GM12874 (cell line): ENCODE measurements at regions not wholly inside any gene's neighbourhood (a gene's known extent, or its start where the extent isn't known, plus 50 kb on each side); places are given as distances from the start of the nearest gene placed in this dataset.

ENCODE experiments used
- CTCF ChIP-seq: IDR thresholded peaks from 2 replicates; pipeline ENCODE4 v1.5.1; 2011; ENCODE audit warnings: low read depth, mild to moderate bottlenecking, control low read depth, low read length, moderate library complexity; ENCODE audit not compliant: insufficient read depth

GRCh38 chr1:60171801-60172200 lies 98.2 kb upstream of the C1orf87 start:
- no peak for TF ChIP-seq CTCF

GRCh38 chr1:60170709-60171108 lies 97.1 kb upstream of the C1orf87 start:
- no peak for TF ChIP-seq CTCF

GRCh38 chr1:60169206-60169605 lies 95.6 kb upstream of the C1orf87 start:
- TF ChIP-seq CTCF = no peak

GRCh38 chr1:60162936-60163335 lies 89.4 kb upstream of the C1orf87 start:
- no peak for TF ChIP-seq CTCF

- TF ChIP-seq CTCF = no peak
Measured at GRCh38 chr1:60160141-60160540, 86.6 kb upstream of the C1orf87 start.

- TF ChIP-seq CTCF = no peak
Measured at GRCh38 chr1:60156371-60156770, 82.8 kb upstream of the C1orf87 start.

- no peak for TF ChIP-seq CTCF
Measured at GRCh38 chr1:60153961-60154360, 80.4 kb upstream of the C1orf87 start.

GRCh38 chr1:60152891-60153290 lies 79.3 kb upstream of the C1orf87 start:
- TF ChIP-seq CTCF = no peak
